GM12864 (cell line): ENCODE measurements at regions not wholly inside any gene's neighbourhood (a gene's known extent, or its start where the extent isn't known, plus 50 kb on each side); places are given as distances from the start of the nearest gene placed in this dataset.

Source experiments
- DNase-seq: peaks from one replicate; pipeline ENCODE4 v3.0.0-alpha.2; 2011; ENCODE audit warnings: low read depth
- H3K4me3 ChIP-seq: 2 replicates; pipeline ENCODE4 v1.5.1; 2011; ENCODE audit warnings: mild to moderate bottlenecking, low read depth, low read length, control low read depth
- CTCF ChIP-seq: IDR thresholded peaks from 2 replicates; pipeline ENCODE4 v1.5.1; 2011; ENCODE audit warnings: low read depth, mild to moderate bottlenecking, moderate library complexity, low read length, control low read depth, inconsistent platforms; ENCODE audit errors: missing control alignments

DNA sequence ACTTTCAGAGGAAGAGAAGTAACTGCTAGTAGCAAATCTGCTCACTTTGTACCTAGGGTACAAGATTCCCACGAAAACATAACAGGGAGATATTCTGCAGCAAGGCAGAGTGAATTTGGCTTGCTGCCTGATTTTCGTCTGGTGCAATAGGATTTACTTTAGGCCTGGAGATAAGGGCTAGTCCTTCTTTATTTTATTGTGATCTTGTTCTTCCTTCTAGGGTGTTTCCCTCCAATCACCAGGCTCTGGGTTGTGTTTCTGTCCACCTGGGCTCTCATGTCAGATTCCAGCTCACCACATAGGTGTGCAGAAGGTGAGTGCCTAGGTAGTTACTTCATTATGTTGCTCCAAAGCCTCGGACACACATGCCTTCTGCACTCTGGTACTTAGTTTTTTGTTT lies 211.8 kb upstream of the RGMA start:
- no peak for TF ChIP-seq CTCF
- H3K4me3 ChIP-seq, result no peak overlapping the region
- no peak for DNase-seq

DNA sequence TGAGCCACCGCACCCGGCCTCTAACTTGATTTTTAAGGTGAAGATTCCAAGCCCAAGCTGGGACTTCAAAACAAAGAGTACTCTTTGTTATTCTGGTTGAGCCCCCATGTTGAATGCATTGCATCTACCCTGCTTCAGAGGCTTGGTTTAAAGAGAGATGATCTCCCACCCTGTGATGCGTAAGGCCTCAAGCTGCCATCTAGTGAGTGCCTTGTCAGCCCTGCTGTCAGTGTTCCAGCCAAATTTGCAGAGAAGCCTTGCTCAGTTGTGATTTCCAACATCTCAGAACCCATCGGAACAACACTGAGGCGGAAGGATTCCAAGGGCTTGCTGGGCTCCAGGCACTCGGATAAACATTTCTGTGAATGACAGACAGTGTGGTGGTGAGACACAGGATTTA lies 210.7 kb upstream of the RGMA start:
- H3K4me3 ChIP-seq, result no peak overlapping the region
- TF ChIP-seq CTCF, result no peak
- DNase-seq, result no peak

DNA sequence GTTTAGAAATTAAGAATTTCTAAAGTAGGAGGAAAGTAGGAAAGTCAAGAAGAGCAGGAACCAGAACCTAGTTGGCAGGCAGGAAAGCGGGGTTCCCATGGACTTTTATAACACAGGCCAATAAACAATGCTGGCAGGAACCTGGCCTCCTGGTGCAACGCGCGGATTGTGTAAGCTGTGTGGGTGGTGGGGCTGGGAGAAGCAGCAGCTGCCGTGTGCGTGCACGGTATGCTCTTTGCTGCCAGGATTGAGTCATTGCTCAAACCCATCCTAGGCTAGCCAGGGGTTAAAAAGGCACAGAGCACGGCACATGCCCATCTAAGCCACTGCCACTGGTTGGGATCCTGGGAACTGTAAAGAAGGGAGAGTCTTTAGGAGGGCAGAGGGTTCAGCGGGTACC lies 209.9 kb upstream of the RGMA start:
- no peak for DNase-seq
- H3K4me3 ChIP-seq, result no peak overlapping the region
- no peak for TF ChIP-seq CTCF

DNA sequence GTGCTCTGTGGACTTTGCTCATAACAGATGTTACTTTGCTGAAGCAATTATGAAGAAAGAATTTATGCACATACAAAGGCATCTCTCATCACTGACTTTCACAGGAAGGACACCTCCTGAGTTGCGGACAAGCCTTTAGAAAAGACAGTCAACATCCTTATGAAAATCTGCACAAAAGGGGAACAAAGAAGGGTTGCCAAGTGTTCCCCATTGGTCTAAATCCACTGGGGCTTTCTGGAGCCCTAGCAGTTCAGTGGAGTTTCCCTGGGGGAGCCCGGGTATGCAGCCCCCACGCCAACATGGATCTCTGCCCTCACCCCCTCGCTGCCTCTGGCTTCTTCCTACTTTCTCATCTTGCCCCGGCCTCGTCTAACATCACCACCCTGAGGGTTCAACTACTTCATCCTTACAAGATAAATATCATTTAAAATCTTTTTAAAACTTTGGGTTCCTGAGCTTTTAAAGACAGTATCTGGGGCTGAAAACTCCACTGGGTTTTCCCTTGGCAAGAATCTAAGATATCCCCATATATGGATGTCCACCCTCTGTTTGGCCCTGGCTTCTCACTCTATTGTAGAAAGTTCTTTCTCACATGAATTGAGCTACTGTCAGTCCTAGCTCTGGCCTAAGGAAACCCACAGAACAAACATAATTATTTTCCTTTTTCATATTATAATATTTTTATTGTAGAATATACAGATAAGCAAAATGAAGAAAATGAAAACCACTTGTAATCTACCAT lies 207.9 kb upstream of the RGMA start:
- TF ChIP-seq CTCF, result no peak
- DNase-seq, result no peak
- H3K4me3 ChIP-seq, result no peak overlapping the region

DNA sequence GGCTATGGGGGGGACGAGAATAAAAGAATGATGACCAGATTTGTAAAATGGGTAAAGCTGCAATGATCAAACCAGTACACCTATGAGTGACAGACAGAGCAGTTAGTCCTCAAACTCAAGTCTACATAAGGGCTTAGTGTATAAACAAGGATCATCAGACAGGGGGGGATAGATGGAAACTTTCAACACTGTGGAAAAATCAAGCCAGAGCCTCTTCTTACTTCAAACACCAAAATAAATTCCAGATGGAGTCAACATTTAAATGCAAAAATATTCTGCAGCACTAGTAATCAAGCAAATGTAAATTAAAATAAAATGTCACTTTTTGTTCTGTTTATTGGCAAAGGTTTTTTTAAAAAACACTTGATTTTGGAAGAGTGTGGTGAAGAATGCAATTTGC lies 205.9 kb upstream of the RGMA start:
- no peak for DNase-seq
- no peak overlapping the region for H3K4me3 ChIP-seq
- no peak for TF ChIP-seq CTCF

GRCh38 chr15:93294066-93294465 lies 205.1 kb upstream of the RGMA start:
- no peak overlapping the region for H3K4me3 ChIP-seq
- DNase-seq, result no peak
- TF ChIP-seq CTCF, result no peak

- no peak overlapping the region for H3K4me3 ChIP-seq
- no peak for TF ChIP-seq CTCF
- no peak for DNase-seq
Observed at GRCh38 chr15:93291380-93291779, 202.4 kb upstream of the RGMA start.
